ENCODE measurements at regions not wholly inside any gene's neighbourhood (a gene's known extent, or its start where the extent isn't known, plus 50 kb on each side); places are given as distances from the start of the nearest gene placed in this dataset.

DNA sequence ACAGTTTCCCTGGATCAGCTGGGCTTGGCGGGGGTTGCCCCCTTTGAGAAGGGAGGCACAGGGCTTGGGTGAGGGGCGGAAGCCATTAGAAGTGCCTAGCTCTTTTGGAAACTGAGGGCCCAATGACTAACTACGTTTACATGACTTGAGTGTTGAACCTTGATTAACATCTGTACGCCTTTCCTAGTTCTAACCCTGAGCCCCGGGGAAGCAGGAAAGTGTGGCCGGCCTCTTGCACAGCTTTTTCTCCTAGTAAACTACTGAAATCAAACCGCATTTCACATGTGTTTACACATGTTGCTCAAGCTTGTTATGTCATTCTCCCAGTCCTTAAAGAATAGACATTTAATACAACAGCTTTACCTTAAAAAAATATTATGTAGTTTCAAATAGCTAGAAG is 1356.4 kb upstream of the TMEM132C start:
- no peak for TF ChIP-seq YY1 (IDR thresholded peaks at IDR 0.05; ENCODE audit: low read depth)
- no peak for TF ChIP-seq TAF1 (IDR thresholded peaks at IDR 0.05; ENCODE audit: low read depth)
- TF ChIP-seq, protein P1, sequence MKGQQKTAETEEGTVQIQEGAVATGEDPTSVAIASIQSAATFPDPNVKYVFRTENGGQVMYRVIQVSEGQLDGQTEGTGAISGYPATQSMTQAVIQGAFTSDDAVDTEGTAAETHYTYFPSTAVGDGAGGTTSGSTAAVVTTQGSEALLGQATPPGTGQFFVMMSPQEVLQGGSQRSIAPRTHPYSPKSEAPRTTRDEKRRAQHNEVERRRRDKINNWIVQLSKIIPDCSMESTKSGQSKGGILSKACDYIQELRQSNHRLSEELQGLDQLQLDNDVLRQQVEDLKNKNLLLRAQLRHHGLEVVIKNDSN (IDR thresholded peaks at IDR 0.05): no peak
- no peak for TF ChIP-seq EP300 (IDR thresholded peaks at IDR 0.05; ENCODE audit: borderline replicate concordance)
- no peak for TF ChIP-seq NFIC (IDR thresholded peaks at IDR 0.05)
